ENCODE measurements at regions not wholly inside any gene's neighbourhood (a gene's known extent, or its start where the extent isn't known, plus 50 kb on each side); places are given as distances from the start of the nearest gene placed in this dataset.

DNA sequence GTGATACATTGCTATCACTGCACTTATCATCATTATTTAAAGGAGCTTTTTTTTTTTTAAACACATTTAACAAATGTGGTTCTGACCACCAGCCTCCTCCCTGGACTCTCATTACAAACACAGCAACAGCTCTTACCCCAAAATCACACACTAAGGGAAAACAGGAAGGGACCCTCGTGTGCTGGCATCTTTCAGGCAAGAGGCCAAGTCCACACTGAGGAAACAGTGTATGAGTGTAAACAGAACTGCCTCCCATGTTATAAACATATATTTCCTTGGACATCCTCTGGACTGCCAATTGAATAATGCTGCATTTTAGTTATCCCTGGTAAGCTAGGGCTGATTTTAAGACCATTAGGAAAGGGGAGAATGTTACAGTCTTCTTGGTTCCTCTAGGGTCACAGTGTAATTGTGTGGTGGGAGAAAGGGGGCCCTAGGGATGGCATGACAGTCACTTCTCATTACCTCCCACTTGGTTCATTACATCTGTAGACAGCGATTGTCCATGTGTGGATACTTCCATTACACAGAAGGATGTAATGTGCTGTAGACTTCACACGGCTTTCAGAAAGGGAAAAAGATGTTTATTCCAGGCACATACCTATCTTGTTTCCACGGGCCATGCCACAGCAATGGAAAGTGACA is 244.6 kb upstream of the TET2 start:
- DNase-seq, result no peak

DNA sequence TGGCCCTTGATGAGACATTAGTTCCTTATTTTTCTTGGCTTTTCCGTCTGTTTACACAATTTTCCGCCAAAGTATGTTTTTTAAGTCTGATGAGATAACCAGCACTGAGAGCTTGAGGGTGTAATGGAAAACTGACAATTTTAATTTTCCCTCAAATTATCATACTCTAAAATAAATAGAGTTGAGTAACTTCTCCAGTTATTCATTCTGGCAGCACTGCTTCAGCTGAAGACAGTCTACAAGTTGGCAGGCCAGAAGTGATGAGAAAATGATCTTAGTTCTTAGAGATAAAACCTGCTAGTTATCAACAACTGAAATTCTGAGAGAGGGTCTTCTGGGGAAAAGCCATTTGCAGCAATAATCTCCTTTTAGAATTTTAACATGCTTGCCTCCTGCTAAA is 241.6 kb upstream of the TET2 start:
- DNase-seq, result no peak

GRCh38 chr4:104905546-104905945 is 241.1 kb upstream of the TET2 start:
- no peak for DNase-seq

GRCh38 chr4:104906276-104906675 is 240.4 kb upstream of the TET2 start:
- no peak for DNase-seq

GRCh38 chr4:104907074-104907649 is 239.5 kb upstream of the TET2 start:
- no peak for DNase-seq

DNA sequence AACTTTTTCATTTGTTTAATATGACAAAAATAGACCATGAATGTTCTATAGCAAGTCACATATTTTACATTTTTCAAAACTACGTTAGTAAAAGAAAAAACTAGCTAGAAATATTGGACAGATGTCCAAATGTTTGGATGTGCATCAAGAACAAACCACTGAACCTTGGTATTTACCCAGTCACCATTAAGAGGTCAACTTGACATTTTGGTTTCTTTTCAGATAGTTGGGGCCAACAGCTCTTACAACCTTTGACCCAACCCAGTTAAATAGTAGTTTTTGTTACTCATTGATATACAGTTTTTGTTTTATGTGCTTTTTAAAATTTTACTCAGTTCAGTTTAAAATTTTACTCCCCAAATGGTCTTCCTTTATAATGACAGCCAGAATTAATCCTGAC is 238.7 kb upstream of the TET2 start:
- DNase-seq, result no peak

- no peak for DNase-seq
Observed at GRCh38 chr4:104909376-104909775, 237.3 kb upstream of the TET2 start.

- no peak for DNase-seq
Observed at GRCh38 chr4:104912518-104912917, 234.2 kb upstream of the TET2 start.

GRCh38 chr4:104915373-104915772 is 231.3 kb upstream of the TET2 start:
- DNase-seq, result no peak

GRCh38 chr4:104915864-104916263 is 230.8 kb upstream of the TET2 start:
- no peak for DNase-seq

DNA sequence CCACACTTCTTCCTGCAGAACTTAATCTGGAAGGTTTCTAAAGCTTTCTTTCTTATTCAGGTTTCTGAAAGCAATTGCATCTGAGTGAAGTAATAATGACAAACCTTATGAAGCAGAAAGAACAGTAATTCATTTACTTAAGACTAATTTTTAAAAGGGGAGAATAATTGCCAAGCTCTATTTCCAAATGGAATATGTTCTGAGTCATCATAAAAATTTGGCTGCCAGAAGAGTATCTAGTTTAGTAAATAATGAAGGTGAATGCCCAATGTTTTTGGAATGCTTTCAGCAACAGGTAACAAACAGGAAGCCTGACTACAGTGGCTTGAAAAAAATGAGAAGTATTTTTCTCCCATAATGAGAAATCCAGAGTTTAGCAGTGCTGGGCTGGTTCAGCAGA is 227.3 kb upstream of the TET2 start:
- DNase-seq, result no peak

DNA sequence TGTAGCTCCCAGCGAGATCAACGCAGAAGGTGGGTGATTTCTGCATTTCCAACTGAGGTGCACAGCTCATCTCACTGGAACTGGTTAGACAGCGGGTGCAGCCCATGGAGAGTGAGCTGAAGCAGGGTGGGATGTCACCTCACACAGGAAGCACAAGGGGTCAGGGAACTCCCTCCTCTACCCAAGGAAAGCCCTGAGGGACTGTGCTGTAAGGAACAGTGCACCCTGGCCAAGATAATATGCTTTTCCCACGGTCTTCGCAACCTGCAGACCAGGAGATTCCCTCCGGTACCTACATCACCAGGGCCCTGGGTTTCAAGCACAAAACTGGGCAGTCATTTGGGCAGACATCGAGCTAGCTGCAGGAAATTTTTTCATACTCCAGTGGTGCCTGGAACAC is 216.4 kb upstream of the TET2 start:
- DNase-seq, result no peak

GRCh38 chr4:104930745-104931736 is 215.6 kb upstream of the TET2 start:
- peak; percentile 12 for DNase-seq

GRCh38 chr4:104938624-104939023 is 208.1 kb upstream of the TET2 start:
- DNase-seq, result no peak

GRCh38 chr4:104940927-104941326 is 205.7 kb upstream of the TET2 start:
- DNase-seq, result no peak

GRCh38 chr4:104941661-104942062 is 205.0 kb upstream of the TET2 start:
- no peak for DNase-seq

- DNase-seq, result no peak
Observed at GRCh38 chr4:104942990-104943743, 203.5 kb upstream of the TET2 start.

DNA sequence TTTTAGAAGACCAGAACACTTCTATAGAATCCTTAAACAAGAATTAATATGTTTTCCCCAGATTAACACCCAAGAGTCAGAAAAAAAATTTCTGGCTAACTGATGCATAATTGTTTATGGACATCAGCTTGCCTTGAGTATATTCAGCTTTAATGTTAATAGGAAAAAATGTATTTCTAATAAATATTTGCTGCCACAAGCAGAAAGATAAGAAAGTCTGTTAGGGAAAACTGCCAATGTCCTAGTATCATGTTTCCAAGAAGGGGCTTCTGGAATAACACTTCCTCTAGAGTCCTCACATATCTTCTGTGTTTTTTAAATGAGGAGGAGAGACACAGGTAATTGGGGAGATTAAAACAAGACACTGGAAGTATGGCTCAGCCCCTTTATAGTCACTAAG is 202.1 kb upstream of the TET2 start:
- DNase-seq, result no peak

DNA sequence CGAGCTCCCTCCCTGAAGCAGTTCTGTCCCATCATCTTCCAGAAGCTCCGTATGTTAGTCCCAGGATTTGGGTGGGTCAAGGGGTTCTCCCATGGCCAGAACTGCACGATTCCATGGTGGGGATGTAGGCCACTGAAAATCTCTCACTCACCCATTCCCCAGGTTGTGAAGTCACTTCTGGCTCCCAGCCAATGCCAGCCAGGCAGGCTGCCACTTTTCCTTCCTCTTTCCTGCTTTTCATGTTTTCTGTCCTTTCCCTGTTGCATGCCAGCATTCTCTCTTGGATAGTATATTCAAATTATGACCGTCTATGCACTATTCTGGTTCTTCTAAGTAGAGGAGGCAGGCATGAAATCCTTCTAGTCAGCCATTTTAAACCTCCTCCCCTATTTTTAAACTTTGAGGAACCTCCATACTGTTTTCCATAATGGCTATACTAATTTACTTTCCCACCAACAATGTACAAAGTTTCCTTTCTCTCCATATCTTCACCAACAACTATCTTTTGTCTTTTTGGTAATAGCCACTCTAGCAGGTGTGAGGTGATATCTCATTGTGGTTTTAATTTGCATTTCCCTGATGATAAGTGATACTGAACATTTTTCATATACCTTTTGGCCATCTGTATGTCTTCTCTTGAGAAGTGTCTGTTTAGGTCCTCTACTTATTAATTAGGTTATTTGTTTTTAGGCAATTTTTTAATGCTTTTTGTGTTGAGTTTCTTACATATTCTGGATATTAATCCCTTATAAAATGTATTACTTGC is 182.1 kb upstream of the TET2 start:
- DNase-seq, result no peak

DNA sequence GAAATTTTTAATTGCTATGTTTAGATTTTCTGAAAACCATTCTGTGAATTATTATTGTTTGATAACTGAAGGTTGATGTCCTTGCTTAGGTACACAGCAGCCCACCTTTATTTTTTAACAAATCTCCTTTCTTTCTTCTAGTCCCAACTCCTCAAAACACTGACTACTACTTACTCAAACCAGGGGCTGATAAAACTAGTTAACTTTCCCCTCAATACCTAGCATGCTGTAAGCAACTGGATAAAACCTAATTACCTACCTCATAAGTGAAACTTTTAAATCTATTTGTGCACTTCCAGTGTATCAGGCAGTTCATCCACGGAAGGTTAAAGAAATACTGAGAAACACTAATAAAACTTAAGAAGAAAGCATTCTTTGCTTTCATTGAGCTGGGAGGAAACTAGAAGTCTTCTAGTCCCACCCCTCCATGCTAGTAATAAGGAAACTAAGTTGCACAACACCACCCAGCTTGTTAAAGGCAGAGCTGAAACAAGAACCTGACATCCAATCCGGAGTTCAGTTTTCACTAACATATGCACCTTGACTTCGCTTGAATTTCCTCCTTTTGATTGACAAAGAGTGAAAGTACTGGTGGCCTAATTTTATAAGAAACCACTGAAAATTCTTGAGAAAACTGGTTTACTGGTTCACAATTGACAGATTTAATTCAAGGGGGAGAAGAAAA is 180.2 kb upstream of the TET2 start:
- peak; percentile 32 for DNase-seq

- DNase-seq, result peak; percentile 79
Observed at GRCh38 chr4:104967034-104967401, 179.7 kb upstream of the TET2 start.
